Transverse colon (tissue), 4 donors: ENCODE measurements at regions not wholly inside any gene's neighbourhood (a gene's known extent, or its start where the extent isn't known, plus 50 kb on each side); places are given as distances from the start of the nearest gene placed in this dataset.
"Not testable (repeated sequence)": the region's sequence is repeated elsewhere in the genome, so short reads cannot be mapped to it uniquely, and the experiment has no call there.

Source experiments
- DNase-seq: peaks from one replicate; pipeline ENCODE4 v3.0.0-alpha.2; 2019
- H3K27ac ChIP-seq, 4 donors: fragments of 200-600 bp; sonication (generic); 2 replicates each; pipeline ENCODE4 v1.5.1; 2016 to 2018; ENCODE audit warnings: inconsistent platforms in 4 of 4
- H3K27me3 ChIP-seq: fragments of 200-600 bp; sonication (generic); 2 replicates; pipeline ENCODE4 v1.5.1; 2017; ENCODE audit warnings: inconsistent platforms
- H3K36me3 ChIP-seq, 4 donors: fragments of 200-600 bp; sonication (generic); 2 replicates each; pipeline ENCODE4 v1.5.1; 2017 to 2019; ENCODE audit warnings: inconsistent platforms in 4 of 4
- H3K4me1 ChIP-seq, 4 donors: fragments of 200-600 bp; sonication (generic); 2 replicates each; pipeline ENCODE4 v1.5.1; 2017 to 2020; ENCODE audit warnings: inconsistent platforms in 4 of 4
- H3K4me3 ChIP-seq, 4 donors: fragments of 200-600 bp; sonication (generic); 1 replicate in 1 of 4; 2 replicates in 3 of 4; pipeline versions ENCODE4 v1.5.1 to v1.6.1; 2017 to 2019; ENCODE audit warnings: inconsistent platforms in 4 of 4
- H3K9me3 ChIP-seq, 2 donors: fragments of 200-600 bp; sonication (generic); 2 replicates each; pipeline ENCODE4 v1.5.1; 2017 to 2019; ENCODE audit warnings: inconsistent platforms in 2 of 2
- CTCF ChIP-seq, 5 experiments: fragments of 200-600 bp in 3 of 5; fragments of 450-650 bp in 2 of 5; sonication (generic) in 3 of 5; IDR thresholded peaks; 1 replicate in 2 of 5; 2 replicates in 3 of 5; pipeline ENCODE4 v1.5.1; 2016 to 2017; ENCODE audit warnings: antibody characterized with exemption in 5 of 5, inconsistent platforms in 3 of 5, mild to moderate bottlenecking in 2 of 5, moderate library complexity in 1 of 5
- POLR2A ChIP-seq: fragments of 450-650 bp; IDR thresholded peaks from one replicate; pipeline ENCODE4 v1.6.1; 2016; ENCODE audit warnings: antibody characterized with exemption, mild to moderate bottlenecking, moderate library complexity
- WGBS, 2 donors: methylation state at CpG; one replicate each; pipeline ENCODE4 v1.1.5; 2018; ENCODE audit warnings: low coverage in 1 of 2; 5-methylcytosine and 5-hydroxymethylcytosine counted together
- in situ Hi-C, 4 donors: fragments of 200-750 bp; cut with MboI; loops; one replicate each; pipeline versions ENCODE4 v1.15.0 to v1.15.1; 2017; ENCODE audit warnings: low sequenced_read_pairs in 3 of 4, low pct_ligation_motif_present in 1 of 4, low pct_unique_long_range_greater_than_20kb in 1 of 4
- intact Hi-C: fragments of 100-400 bp; cut with DNase I; formaldehyde crosslinking; loops from one replicate; pipeline ENCODE4 v1.15.1; 2023; ENCODE audit warnings: low total_unique reads

GRCh38 chrX:37509349-37509748 lies 62.1 kb upstream of the LANCL3 start:
- Histone ChIP-seq H3K36me3 (no peaks in the 10 kb centered on the region), H3K4me3 (no peak overlapping the region), H3K4me1 (no peaks in the 10 kb centered on the region), H3K9me3 (no peaks in the 10 kb centered on the region), H3K27ac (no peak overlapping the region), H3K27me3 (no peaks in the 10 kb centered on the region)
- in situ Hi-C loops (no loop called here), intact Hi-C loops (loop anchor here (10.0 kb wide), 1 partner anchor 315 kb away; no protein-coding TSS in a partner anchor)
- 62% methylated on average over 4 of the region's 4 CpGs; no CpG with 5 or more reads in 1 of the 2 donors for WGBS, 2 donors
- TF ChIP-seq POLR2A = no peak
- TF ChIP-seq CTCF (IDR thresholded peaks at IDR 0.05) = peak in 3 of 5 experiments; percentile 20 to 38 (median 29)
- no peak for DNase-seq

GRCh38 chrX:37516512-37516911 lies 54.9 kb upstream of the LANCL3 start:
- WGBS, 2 donors = no CpG with 5 or more reads among the region's 1 CpG
- intact Hi-C loops, in situ Hi-C loops: not testable (repeated sequence)

GRCh38 chrX:37519261-37519660 lies 52.2 kb upstream of the LANCL3 start:
- in situ Hi-C loops, H3K4me3 ChIP-seq, H3K4me1 ChIP-seq, H3K36me3 ChIP-seq, intact Hi-C loops, H3K27me3 ChIP-seq, H3K27ac ChIP-seq, H3K9me3 ChIP-seq, DNase-seq: not testable (repeated sequence)
- 68% methylated on average over 4 of the region's 4 CpGs; no CpG with 5 or more reads in 1 of the 2 donors for WGBS, 2 donors

More at GRCh38 chrX:37516512-37516911, 54.9 kb upstream of the LANCL3 start:
- not testable (repeated sequence) for DNase-seq, H3K27me3 ChIP-seq, H3K36me3 ChIP-seq, H3K4me1 ChIP-seq, H3K9me3 ChIP-seq, H3K27ac ChIP-seq, H3K4me3 ChIP-seq

GRCh38 chrX:37520860-37521450 lies 50.5 kb upstream of the LANCL3 start:
- in situ Hi-C loops, H3K27me3 ChIP-seq, H3K36me3 ChIP-seq, H3K4me3 ChIP-seq, H3K4me1 ChIP-seq, intact Hi-C loops, H3K9me3 ChIP-seq, DNase-seq, H3K27ac ChIP-seq: not testable (repeated sequence)
- whole genome bisulfite sequencing, 2 donors = 74% methylated on average over 4 of the region's 4 CpGs; no CpG with 5 or more reads in 1 of the 2 donors
